Trophoblast cell (in vitro differentiated cells and primary cell): ENCODE measurements at regions not wholly inside any gene's neighbourhood (a gene's known extent, or its start where the extent isn't known, plus 50 kb on each side); places are given as distances from the start of the nearest gene placed in this dataset.
"Not testable (repeated sequence)": the region's sequence is repeated elsewhere in the genome, so short reads cannot be mapped to it uniquely, and the experiment has no call there.

Experiments
- DNase-seq, 2 donors: peaks; one replicate each; pipeline ENCODE4 v3.0.0-alpha.2; 2016
- H2AFZ ChIP-seq: 2 replicates; pipeline ENCODE4 v1.6.1; 2013; ENCODE audit warnings: low read length, moderate library complexity, mild to moderate bottlenecking; ENCODE audit not compliant: insufficient read depth, poor library complexity
- H2AK5ac ChIP-seq: 2 replicates; pipeline ENCODE4 v1.6.1; 2013; ENCODE audit warnings: mild to moderate bottlenecking, low read length
- H2BK120ac ChIP-seq: 2 replicates; pipeline ENCODE4 v1.6.1; 2013; ENCODE audit warnings: low read length, mild to moderate bottlenecking, moderate library complexity; ENCODE audit not compliant: insufficient read depth, poor library complexity
- H2BK12ac ChIP-seq: 2 replicates; pipeline ENCODE4 v1.6.1; 2013; ENCODE audit warnings: mild to moderate bottlenecking, low read length, moderate library complexity
- H2BK5ac ChIP-seq: 2 replicates; pipeline ENCODE4 v1.6.1; 2013; ENCODE audit warnings: low read length, low read depth, moderate library complexity, mild to moderate bottlenecking; ENCODE audit not compliant: poor library complexity
- H3K14ac ChIP-seq: 2 replicates; pipeline ENCODE4 v1.6.1; 2013; ENCODE audit warnings: mild to moderate bottlenecking, low read length
- H3K18ac ChIP-seq: 2 replicates; pipeline ENCODE4 v1.6.1; 2013; ENCODE audit warnings: mild to moderate bottlenecking, low read length
- H3K23ac ChIP-seq: 2 replicates; pipeline ENCODE4 v1.6.1; 2013; ENCODE audit warnings: low read length
- H3K27ac ChIP-seq: 2 replicates; pipeline ENCODE4 v1.5.1; 2013; ENCODE audit warnings: low read depth, mild to moderate bottlenecking, inconsistent platforms, low read length, moderate library complexity
- H3K27me3 ChIP-seq: 2 replicates; pipeline ENCODE4 v1.6.1; 2013; ENCODE audit warnings: inconsistent platforms, mild to moderate bottlenecking, low read length, moderate library complexity; ENCODE audit not compliant: insufficient read depth
- H3K36me3 ChIP-seq, 2 experiments: 1 replicate in 1 of 2; 2 replicates in 1 of 2; pipeline ENCODE4 v1.6.1; 2013; ENCODE audit warnings: low read length in 2 of 2, mild to moderate bottlenecking in 2 of 2, moderate library complexity in 1 of 2; ENCODE audit not compliant: insufficient read depth in 2 of 2, control insufficient read depth in 1 of 2
- H3K4ac ChIP-seq: 2 replicates; pipeline ENCODE4 v1.6.1; 2013; ENCODE audit warnings: low read depth, mild to moderate bottlenecking, low read length, moderate library complexity
- H3K4me1 ChIP-seq, 2 experiments: 1 replicate in 1 of 2; 2 replicates in 1 of 2; pipeline ENCODE4 v1.6.1; 2013; ENCODE audit warnings: low read length in 2 of 2, mild to moderate bottlenecking in 2 of 2, moderate library complexity in 1 of 2; ENCODE audit not compliant: insufficient read depth in 2 of 2, control insufficient read depth in 1 of 2
- H3K4me2 ChIP-seq: 2 replicates; pipeline ENCODE4 v1.6.1; 2013; ENCODE audit warnings: inconsistent platforms, mild to moderate bottlenecking, low read length, moderate library complexity
- H3K4me3 ChIP-seq: 2 replicates; pipeline ENCODE4 v1.5.1; 2013; ENCODE audit warnings: mild to moderate bottlenecking, low read depth, low read length, inconsistent platforms
- H3K79me1 ChIP-seq: one replicate; pipeline ENCODE4 v1.6.1; 2013; ENCODE audit warnings: low read length
- H3K79me2 ChIP-seq: 2 replicates; pipeline ENCODE4 v1.6.1; 2013; ENCODE audit warnings: low read length, mild to moderate bottlenecking; ENCODE audit not compliant: control insufficient read depth, insufficient read depth, poor library complexity
- H3K9ac ChIP-seq: 2 replicates; pipeline ENCODE4 v1.6.1; 2013; ENCODE audit warnings: mild to moderate bottlenecking, low read length
- H3K9me3 ChIP-seq: 2 replicates; pipeline ENCODE4 v1.6.1; 2013; ENCODE audit warnings: low read depth, mild to moderate bottlenecking, control low read depth, inconsistent platforms, low read length; ENCODE audit not compliant: insufficient read depth
- H4K12ac ChIP-seq: 2 replicates; pipeline ENCODE4 v1.6.1; 2013; ENCODE audit warnings: low read depth, mild to moderate bottlenecking, low read length, moderate library complexity
- H4K8ac ChIP-seq: 2 replicates; pipeline ENCODE4 v1.6.1; 2013; ENCODE audit warnings: low read depth, mild to moderate bottlenecking, low read length, moderate library complexity
- H4K91ac ChIP-seq: one replicate; pipeline ENCODE4 v1.6.1; 2013; ENCODE audit warnings: low read depth, mild to moderate bottlenecking, low read length, moderate library complexity
- WGBS: extraction: QIAGEN DNeasy Blood & Tissue Kit; methylation state at CpG from one replicate; pipeline ENCODE4 v1.1.7; 2013; ENCODE audit warnings: missing lambda C conversion rate; ENCODE audit not compliant: insufficient read length, insufficient coverage; ENCODE audit errors: extremely low coverage; 5-methylcytosine and 5-hydroxymethylcytosine counted together

GRCh38 chrX:35221391-35221790 is 278.8 kb downstream of the FAM47B start:
- not testable (repeated sequence) for H3K9me3 ChIP-seq, H3K4me1 ChIP-seq, H2AFZ ChIP-seq, H3K27me3 ChIP-seq, H3K79me2 ChIP-seq, H3K14ac ChIP-seq, H3K18ac ChIP-seq, H4K12ac ChIP-seq, H3K4me2 ChIP-seq, H2BK12ac ChIP-seq, H3K23ac ChIP-seq, H4K8ac ChIP-seq, DNase-seq, H3K79me1 ChIP-seq, H3K4me3 ChIP-seq, H2BK120ac ChIP-seq, H4K91ac ChIP-seq, H3K36me3 ChIP-seq, H2BK5ac ChIP-seq, H2AK5ac ChIP-seq, H3K9ac ChIP-seq, H3K4ac ChIP-seq, H3K27ac ChIP-seq
- no CpG with 5 or more reads among the region's 26 CpGs for WGBS

GRCh38 chrX:35244088-35244741 is 301.6 kb downstream of the FAM47B start:
- Histone ChIP-seq H3K9me3 (no peaks in the 10 kb centered on the region), H2AFZ (no peak overlapping the region), H3K79me2 (no peaks in the 10 kb centered on the region), H2AK5ac (no peak overlapping the region), H3K18ac (no peak overlapping the region), H2BK120ac (no peak overlapping the region), H3K4me2 (no peak overlapping the region), H4K8ac (no peak overlapping the region), H3K27me3 (no peaks in the 10 kb centered on the region), H3K79me1 (no peaks in the 10 kb centered on the region), H2BK12ac (no peak overlapping the region), H3K4me3 (no peak overlapping the region), H3K36me3 (no peaks in the 10 kb centered on the region), H4K12ac (no peak overlapping the region), H3K4ac (no peak overlapping the region), H3K23ac (no peak overlapping the region), H3K14ac (no peak overlapping the region), H4K91ac (no peak overlapping the region), H2BK5ac (no peak overlapping the region), H3K4me1 (no peaks in the 10 kb centered on the region), H3K27ac (no peak overlapping the region), H3K9ac (no peak overlapping the region)
- no peak for DNase-seq
- WGBS = no CpG with 5 or more reads among the region's 3 CpGs

GRCh38 chrX:35244796-35245508 is 302.4 kb downstream of the FAM47B start:
- no CpG with 5 or more reads among the region's 11 CpGs for whole genome bisulfite sequencing

GRCh38 chrX:35251226-35251625 is 308.6 kb downstream of the FAM47B start:
- H4K91ac ChIP-seq = no peak overlapping the region
- H4K12ac ChIP-seq = no peak overlapping the region
- no peak for DNase-seq
- H2BK120ac ChIP-seq = no peak overlapping the region
- no peaks in the 10 kb centered on the region for H3K79me1 ChIP-seq
- H3K18ac ChIP-seq = no peak overlapping the region
- H3K36me3 ChIP-seq = no peaks in the 10 kb centered on the region
- no peak overlapping the region for H3K4me2 ChIP-seq
- no peak overlapping the region for H4K8ac ChIP-seq
- no peak overlapping the region for H3K4me3 ChIP-seq
- H3K23ac ChIP-seq = no peak overlapping the region
- no peak overlapping the region for H3K4ac ChIP-seq
- no peak overlapping the region for H3K27ac ChIP-seq
- no peak overlapping the region for H2AFZ ChIP-seq
- H3K9me3 ChIP-seq = no peaks in the 10 kb centered on the region
- no peak overlapping the region for H2BK5ac ChIP-seq
- H2BK12ac ChIP-seq = no peak overlapping the region
- no peaks in the 10 kb centered on the region for H3K27me3 ChIP-seq
- no peaks in the 10 kb centered on the region for H3K79me2 ChIP-seq
- H3K4me1 ChIP-seq = no peaks in the 10 kb centered on the region
- WGBS = no CpG with 5 or more reads among the region's 1 CpG
- H3K14ac ChIP-seq = no peak overlapping the region
- H3K9ac ChIP-seq = no peak overlapping the region
- no peak overlapping the region for H2AK5ac ChIP-seq

More at GRCh38 chrX:35244796-35245508, 302.4 kb downstream of the FAM47B start:
- Histone ChIP-seq H3K27me3 (no peaks in the 10 kb centered on the region), H3K79me1 (no peaks in the 10 kb centered on the region), H3K4me1 (no peaks in the 10 kb centered on the region), H2BK12ac (no peak overlapping the region), H3K36me3 (no peaks in the 10 kb centered on the region), H4K8ac (no peak overlapping the region), H3K9me3 (no peaks in the 10 kb centered on the region), H3K23ac (no peak overlapping the region), H2BK5ac (no peak overlapping the region), H2BK120ac (no peak overlapping the region), H3K4ac (no peak overlapping the region), H2AFZ (no peak overlapping the region), H3K18ac (no peak overlapping the region), H3K9ac (no peak overlapping the region), H4K12ac (no peak overlapping the region), H3K27ac (no peak overlapping the region), H3K14ac (no peak overlapping the region), H3K4me2 (no peak overlapping the region), H2AK5ac (no peak overlapping the region), H3K4me3 (no peak overlapping the region), H3K79me2 (no peaks in the 10 kb centered on the region), H4K91ac (no peak overlapping the region)
- no peak for DNase-seq
